GM12878 (cell line): ENCODE measurements at regions not wholly inside any gene's neighbourhood (a gene's known extent, or its start where the extent isn't known, plus 50 kb on each side); places are given as distances from the start of the nearest gene placed in this dataset.

Source experiments
- ATAC-seq: fragments of 200-7000 bp; cut with Tn5 transposase; 3 replicates; pipeline ENCODE4 v1.9.1; 2020; ENCODE audit warnings: mild to moderate bottlenecking, moderate library complexity
- BruUV-seq: library from RNA; stranded (reverse); fragments of 400-500 nt; replicated peaks from 2 replicates; lab custom pipeline; 2021; lab: Mats Ljungman, UMichigan
- CTCF ChIA-PET: fragments of 300-600 bp; sonication (Branson Sonifier 250); formaldehyde crosslinking; extraction: SDS; loops from one replicate; lab custom pipeline; 2021; ENCODE audit warnings: inconsistent platforms; lab: Yijun Ruan, JAX
- POLR2A ChIA-PET: fragments of 350-600 bp; formaldehyde crosslinking; extraction: SDS; loops from one replicate; lab custom pipeline; 2021; ENCODE audit warnings: inconsistent platforms; lab: Charles Lee
- RAD21 ChIA-PET: fragments of 300-600 bp; sonication (Branson Sonifier 250); formaldehyde crosslinking; loops from one replicate; lab custom pipeline; 2023; ENCODE audit warnings: antibody characterized with exemption; ENCODE audit not compliant: unreplicated experiment; lab: Charles Lee
- SMC1A ChIA-PET: fragments of 300-600 bp; sonication (Branson Sonifier 250); formaldehyde crosslinking; loops from one replicate; lab custom pipeline; 2023; ENCODE audit not compliant: unreplicated experiment, uncharacterized antibody; lab: Charles Lee
- DNase-seq: peaks from one replicate; pipeline ENCODE4 v3.0.0-alpha.2; 2011; ENCODE audit warnings: low read depth, low spot score
- FAIRE-seq: peaks from 3 replicates; lab custom pipeline; 2011; peaks lifted over from hg19 to GRCh38; lab: Jason Lieb, UNC
- H2AFZ ChIP-seq: 2 replicates; pipeline ENCODE4 v1.6.0; 2011; ENCODE audit warnings: low read depth, low read length, control low read depth; ENCODE audit not compliant: control insufficient read depth
- H3K27ac ChIP-seq: 2 replicates; pipeline ENCODE4 v1.5.1; 2011; ENCODE audit warnings: control low read depth; ENCODE audit not compliant: control insufficient read depth, insufficient read depth
- H3K27me3 ChIP-seq, 2 experiments: replicated peaks in 1 of 2; 2 replicates each; pipeline versions ENCODE4 v1.6.0 to v1.6.1; 2011; ENCODE audit warnings: low read length in 1 of 2; ENCODE audit not compliant: control insufficient read depth in 2 of 2, insufficient read depth in 2 of 2
- H3K36me3 ChIP-seq, 2 experiments: 2 replicates each; pipeline ENCODE4 v1.5.1; 2011; ENCODE audit warnings: low read length in 1 of 2; ENCODE audit not compliant: control insufficient read depth in 2 of 2, insufficient read depth in 2 of 2
- H3K4me1 ChIP-seq: 2 replicates; pipeline ENCODE4 v1.6.1; 2011; ENCODE audit warnings: mild to moderate bottlenecking, low read length, moderate library complexity, mixed read lengths; ENCODE audit not compliant: control insufficient read depth, insufficient read depth
- H3K4me2 ChIP-seq: 2 replicates; pipeline ENCODE4 v1.6.0; 2011; ENCODE audit warnings: control low read depth; ENCODE audit not compliant: control insufficient read depth, insufficient read depth
- H3K4me3 ChIP-seq: fragments of 200-600 bp; sonication (generic); 2 replicates; pipeline ENCODE4 v1.5.1; 2016
- H3K79me2 ChIP-seq: 2 replicates; pipeline ENCODE4 v1.6.0; 2011; ENCODE audit warnings: low read length; ENCODE audit not compliant: control insufficient read depth, insufficient read depth
- H3K9ac ChIP-seq: 2 replicates; pipeline ENCODE4 v1.8.0; 2011; ENCODE audit warnings: low read length, control low read depth, mixed read lengths; ENCODE audit not compliant: control insufficient read depth, insufficient read depth
- H3K9me3 ChIP-seq: replicated peaks from 3 replicates; pipeline ENCODE4 v1.5.1; 2011; ENCODE audit warnings: mild to moderate bottlenecking, low read length; ENCODE audit not compliant: control insufficient read depth, insufficient read depth
- H4K20me1 ChIP-seq: 2 replicates; pipeline ENCODE4 v1.6.0; 2011; ENCODE audit not compliant: control insufficient read depth, insufficient read depth
- ASH2L ChIP-seq: fragments of 300-600, 200-600 bp; sonication (generic); IDR thresholded peaks from 2 replicates; pipeline ENCODE4 v1.6.1; 2017; ENCODE audit warnings: low read depth, mild to moderate bottlenecking, borderline replicate concordance
- ATF3 ChIP-seq: IDR thresholded peaks from 2 replicates; pipeline ENCODE4 v1.6.1; 2011; ENCODE audit warnings: low read depth, mild to moderate bottlenecking, low read length, moderate library complexity, borderline replicate concordance; ENCODE audit errors: extremely low read depth
- BCL11A ChIP-seq: IDR thresholded peaks from 2 replicates; pipeline ENCODE4 v1.6.1; 2011; ENCODE audit warnings: low read depth, low read length
- CBX3 ChIP-seq: fragments of 200-600 bp; sonication (generic); IDR thresholded peaks from 2 replicates; pipeline ENCODE4 v1.6.1; 2016; ENCODE audit warnings: low read depth, borderline replicate concordance
- CBX5 ChIP-seq: sonication (generic); IDR thresholded peaks from 2 replicates; pipeline ENCODE4 v1.6.1; 2016; ENCODE audit warnings: low read depth, moderate library complexity, mild to moderate bottlenecking, inconsistent platforms
- CHD4 ChIP-seq: fragments of 200-600 bp; sonication (generic); IDR thresholded peaks from 2 replicates; pipeline ENCODE4 v1.6.1; 2016; ENCODE audit warnings: mild to moderate bottlenecking
- CREM ChIP-seq: IDR thresholded peaks from 2 replicates; pipeline ENCODE4 v1.6.1; 2014; ENCODE audit warnings: antibody characterized with exemption, low read depth
- EZH2 ChIP-seq: IDR thresholded peaks from 2 replicates; pipeline ENCODE4 v1.6.1; 2012; ENCODE audit warnings: low read depth, mild to moderate bottlenecking, control low read depth, inconsistent platforms, low read length, borderline replicate concordance; ENCODE audit not compliant: control insufficient read depth
- NR2C1 ChIP-seq: fragments of 450-650 bp; IDR thresholded peaks from 2 replicates; pipeline ENCODE4 v1.6.1; 2017; ENCODE audit warnings: antibody characterized with exemption, mild to moderate bottlenecking, moderate library complexity
- PML ChIP-seq: IDR thresholded peaks from 2 replicates; pipeline ENCODE4 v1.6.1; 2012; ENCODE audit warnings: low read length, inconsistent platforms
- POLR2A ChIP-seq: IDR thresholded peaks from 2 replicates; pipeline ENCODE4 v1.6.1; 2011; ENCODE audit warnings: low read depth, mild to moderate bottlenecking, low read length
- REST ChIP-seq: IDR thresholded peaks from 2 replicates; pipeline ENCODE4 v1.6.1; 2012; ENCODE audit warnings: mild to moderate bottlenecking, low read depth, low read length
- SMAD1 ChIP-seq: fragments of 450-650 bp; IDR thresholded peaks from 2 replicates; pipeline ENCODE4 v1.6.1; 2018; ENCODE audit warnings: mild to moderate bottlenecking, low read depth; ENCODE audit not compliant: partially characterized antibody
- SMARCA5 ChIP-seq: fragments of 450-650 bp; IDR thresholded peaks from 2 replicates; pipeline ENCODE4 v1.6.1; 2017; ENCODE audit warnings: mild to moderate bottlenecking
- SPI1 ChIP-seq: IDR thresholded peaks from 2 replicates; pipeline ENCODE4 v1.6.1; 2011; ENCODE audit warnings: low read depth, mild to moderate bottlenecking, low read length, moderate library complexity, borderline replicate concordance; ENCODE audit not compliant: insufficient read depth
- USF1 ChIP-seq: IDR thresholded peaks from 2 replicates; pipeline ENCODE4 v1.6.1; 2011; ENCODE audit warnings: borderline replicate concordance, low read depth, mild to moderate bottlenecking, moderate library complexity, mixed read lengths, low read length; ENCODE audit not compliant: insufficient read depth; ENCODE audit errors: extremely low read length
- ZNF217 ChIP-seq: fragments of 450-650 bp; IDR thresholded peaks from 2 replicates; pipeline ENCODE4 v1.6.1; 2017; ENCODE audit warnings: antibody characterized with exemption, mild to moderate bottlenecking
- ZZZ3 ChIP-seq: IDR thresholded peaks from 2 replicates; pipeline ENCODE4 v1.6.1; 2011; ENCODE audit warnings: low read depth; ENCODE audit not compliant: control insufficient read depth, insufficient read length
- WGBS: methylation state at CpG from one replicate; pipeline ENCODE4 v1.1.6; 2016; ENCODE audit warnings: low lambda C conversion rate; ENCODE audit not compliant: insufficient replicate concordance, insufficient coverage; ENCODE audit errors: missing lambda C conversion rate; 5-methylcytosine and 5-hydroxymethylcytosine counted together
- in situ Hi-C: fragments of 300-500 bp; cut with MboI; formaldehyde crosslinking; loops from 9 replicates; pipeline ENCODE4 v1.14.3; 2018; ENCODE audit warnings: mixed read lengths
- intact Hi-C: fragments of 100-400 bp; cut with micrococcal nuclease; formaldehyde crosslinking; loops from one replicate; pipeline ENCODE4 v1.14.2; 2022; ENCODE audit not compliant: unreplicated experiment
- TF ChIP-seq, protein P1 (sequence below): IDR thresholded peaks from 2 replicates; pipeline ENCODE4 v1.6.1; 2012; ENCODE audit warnings: low read length, inconsistent platforms

DNA sequence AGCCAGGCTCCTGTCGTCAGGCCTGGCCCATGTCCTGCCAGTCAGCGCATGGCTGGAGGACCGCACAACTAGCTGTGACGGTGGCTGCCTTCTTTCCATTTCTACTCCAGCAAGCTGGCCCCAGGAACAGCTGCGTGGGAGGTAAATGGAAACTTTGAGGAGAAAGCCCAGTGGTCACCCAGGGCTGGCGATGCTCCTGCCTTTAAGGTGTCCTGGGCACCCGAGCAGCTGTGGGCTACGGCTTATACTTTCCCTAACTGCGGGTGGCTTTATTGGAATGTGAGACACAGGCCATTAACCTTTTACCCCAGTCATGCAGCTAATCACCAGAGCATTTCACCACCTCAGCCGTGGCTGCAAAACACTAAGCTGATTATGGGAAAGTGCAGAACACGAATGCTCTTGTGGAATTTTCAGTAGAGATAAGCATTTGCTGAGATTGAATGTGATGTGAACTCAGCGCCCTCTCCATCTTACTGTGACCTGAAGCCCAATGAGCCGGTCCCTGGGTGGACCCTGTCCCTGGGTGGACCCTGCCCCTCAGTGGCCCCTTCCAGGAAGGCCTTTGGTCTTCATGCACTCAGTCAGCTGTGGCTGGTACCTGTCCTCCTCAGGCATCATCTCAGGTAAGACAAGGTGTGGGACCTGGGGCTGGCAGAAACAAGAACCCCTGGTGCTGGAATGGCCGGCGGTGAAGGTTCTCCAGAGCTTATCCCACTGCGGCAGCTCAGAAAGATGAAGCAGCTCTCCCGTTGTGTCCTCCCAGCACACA, 275.4 kb upstream of the HS6ST1 start (continued):
- TF ChIP-seq REST, result no peak
- no peak for TF ChIP-seq EZH2

DNA sequence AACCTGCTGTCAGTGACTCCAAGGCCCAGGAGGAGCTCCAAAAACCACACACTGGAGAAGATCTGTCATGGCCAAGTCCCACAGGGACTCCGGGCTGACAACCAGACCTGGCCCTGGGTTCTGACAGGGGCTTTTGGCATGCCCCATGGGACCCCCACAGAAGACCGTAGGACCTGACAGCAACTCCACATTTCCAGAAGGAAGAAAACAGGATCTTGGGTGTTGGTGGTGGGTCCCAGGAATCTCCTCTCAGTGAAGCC, 275.9 kb upstream of the HS6ST1 start:
- no peak for FAIRE-seq
- no peak overlapping the region for H3K4me2 ChIP-seq
- no peak overlapping the region for H3K27ac ChIP-seq
- H3K36me3 ChIP-seq, result no peaks in the 10 kb centered on the region
- 5% methylated on average over 2 of the region's 2 CpGs for whole genome bisulfite sequencing
- no TSS peak for BruUV-seq
- H2AFZ ChIP-seq, result no peak overlapping the region
- intact Hi-C loops, result no loop called here
- H3K79me2 ChIP-seq, result no peaks in the 10 kb centered on the region
- no peaks in the 10 kb centered on the region for H3K4me1 ChIP-seq
- CTCF ChIA-PET, result no interaction called here
- no peak overlapping the region for H3K4me3 ChIP-seq
- no peaks in the 10 kb centered on the region for H4K20me1 ChIP-seq
- RAD21 ChIA-PET, result interaction anchor here (0.6 kb wide), 1 partner anchor 518 kb away, joined by 4 read pairs; no protein-coding TSS in a partner anchor
- SMC1A ChIA-PET, result no interaction called here
- in situ Hi-C loops, result no loop called here
- H3K9ac ChIP-seq, result no peak overlapping the region
- H3K9me3 ChIP-seq, result no peaks in the 10 kb centered on the region
- peaks cover 0 to 5% of the 10 kb centered on the region in 2 experiments; a peak in 1 of 4 replicates for H3K27me3 ChIP-seq
- no peak for ATAC-seq
- POLR2A ChIA-PET, result no interaction called here
- DNase-seq, result no peak
- TF ChIP-seq ZZZ3 (no peak), CHD4 (no peak), SMARCA5 (no peak), CBX3 (no peak), SMAD1 (no peak), NR2C1 (no peak), ASH2L (no peak), PML (no peak), POLR2A (no peak), CREM (no peak), ZNF217 (no peak), BCL11A (no peak), SPI1 (no peak), CBX5 (no peak), USF1 (no peak), ATF3 (no peak)
- TF ChIP-seq, protein P1, sequence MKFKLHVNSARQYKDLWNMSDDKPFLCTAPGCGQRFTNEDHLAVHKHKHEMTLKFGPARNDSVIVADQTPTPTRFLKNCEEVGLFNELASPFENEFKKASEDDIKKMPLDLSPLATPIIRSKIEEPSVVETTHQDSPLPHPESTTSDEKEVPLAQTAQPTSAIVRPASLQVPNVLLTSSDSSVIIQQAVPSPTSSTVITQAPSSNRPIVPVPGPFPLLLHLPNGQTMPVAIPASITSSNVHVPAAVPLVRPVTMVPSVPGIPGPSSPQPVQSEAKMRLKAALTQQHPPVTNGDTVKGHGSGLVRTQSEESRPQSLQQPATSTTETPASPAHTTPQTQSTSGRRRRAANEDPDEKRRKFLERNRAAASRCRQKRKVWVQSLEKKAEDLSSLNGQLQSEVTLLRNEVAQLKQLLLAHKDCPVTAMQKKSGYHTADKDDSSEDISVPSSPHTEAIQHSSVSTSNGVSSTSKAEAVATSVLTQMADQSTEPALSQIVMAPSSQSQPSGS, result no peak
